Hepatocyte (in vitro differentiated cells): ENCODE measurements at regions not wholly inside any gene's neighbourhood (a gene's known extent, or its start where the extent isn't known, plus 50 kb on each side); places are given as distances from the start of the nearest gene placed in this dataset.
A peak's percentile ranks its signal among the peaks of the same experiment; 100 is the strongest.

ENCODE experiments used
- DNase-seq: peaks from one replicate; pipeline ENCODE4 v3.0.0-alpha.2; 2016; ENCODE audit warnings: low spot score
- H2AFZ ChIP-seq: fragments of 200-600 bp; sonication (generic); 2 replicates; pipeline ENCODE4 v1.6.0; 2016; ENCODE audit warnings: antibody characterized with exemption, mild to moderate bottlenecking
- H3K27ac ChIP-seq: fragments of 200-600 bp; sonication (generic); 2 replicates; pipeline ENCODE4 v1.5.1; 2016; ENCODE audit warnings: mild to moderate bottlenecking
- H3K27me3 ChIP-seq: fragments of 200-600 bp; sonication (generic); 2 replicates; pipeline ENCODE4 v1.6.1; 2016
- H3K36me3 ChIP-seq: fragments of 200-600 bp; sonication (generic); replicated peaks from 2 replicates; pipeline ENCODE4 v1.5.1; 2016; ENCODE audit warnings: low read depth; ENCODE audit not compliant: insufficient read depth
- H3K4me1 ChIP-seq: fragments of 200-600 bp; sonication (generic); 2 replicates; pipeline ENCODE4 v1.5.1; 2016; ENCODE audit warnings: mild to moderate bottlenecking, moderate library complexity; ENCODE audit not compliant: insufficient read depth
- H3K4me2 ChIP-seq: fragments of 200-600 bp; sonication (generic); 2 replicates; pipeline ENCODE4 v1.6.0; 2016
- H3K4me3 ChIP-seq: fragments of 200-600 bp; sonication (generic); 2 replicates; pipeline ENCODE4 v1.5.1; 2016; ENCODE audit warnings: mild to moderate bottlenecking
- H3K79me2 ChIP-seq: fragments of 200-600 bp; sonication (generic); 2 replicates; pipeline ENCODE4 v1.6.0; 2017; ENCODE audit warnings: mild to moderate bottlenecking
- H3K9me2 ChIP-seq: fragments of 200-600 bp; sonication (generic); replicated peaks from 2 replicates; pipeline ENCODE4 v1.6.0; 2017; ENCODE audit warnings: mild to moderate bottlenecking; ENCODE audit not compliant: insufficient read depth
- H3K9me3 ChIP-seq: fragments of 200-600 bp; sonication (generic); 2 replicates; pipeline ENCODE4 v1.5.1; 2016; ENCODE audit warnings: low read depth, mild to moderate bottlenecking
- H4K20me1 ChIP-seq: fragments of 200-600 bp; sonication (generic); 2 replicates; pipeline ENCODE4 v1.6.0; 2016; ENCODE audit warnings: mild to moderate bottlenecking; ENCODE audit not compliant: insufficient read depth, poor library complexity, severe bottlenecking
- EZH2 ChIP-seq: fragments of 200-600 bp; sonication (generic); IDR thresholded peaks from 2 replicates; pipeline ENCODE4 v1.6.1; 2016; ENCODE audit warnings: antibody characterized with exemption, mild to moderate bottlenecking, borderline replicate concordance
- EZH2phosphoT487 ChIP-seq: fragments of 200-600 bp; sonication (generic); IDR thresholded peaks from one replicate; pipeline ENCODE4 v1.6.1; 2018; ENCODE audit warnings: antibody characterized with exemption, mild to moderate bottlenecking, low read depth, moderate library complexity; ENCODE audit not compliant: unreplicated experiment, severe bottlenecking
- WGBS: methylation state at CpG from one replicate; pipeline ENCODE4 v1.1.6; 2016; ENCODE audit warnings: low lambda C conversion rate; ENCODE audit errors: missing lambda C conversion rate; 5-methylcytosine and 5-hydroxymethylcytosine counted together
- TF ChIP-seq, protein P1 (sequence below): fragments of 200-600 bp; sonication (generic); IDR thresholded peaks from 2 replicates; pipeline ENCODE4 v1.5.1; 2016; ENCODE audit warnings: antibody characterized with exemption, mild to moderate bottlenecking; ENCODE audit not compliant: poor library complexity

DNA sequence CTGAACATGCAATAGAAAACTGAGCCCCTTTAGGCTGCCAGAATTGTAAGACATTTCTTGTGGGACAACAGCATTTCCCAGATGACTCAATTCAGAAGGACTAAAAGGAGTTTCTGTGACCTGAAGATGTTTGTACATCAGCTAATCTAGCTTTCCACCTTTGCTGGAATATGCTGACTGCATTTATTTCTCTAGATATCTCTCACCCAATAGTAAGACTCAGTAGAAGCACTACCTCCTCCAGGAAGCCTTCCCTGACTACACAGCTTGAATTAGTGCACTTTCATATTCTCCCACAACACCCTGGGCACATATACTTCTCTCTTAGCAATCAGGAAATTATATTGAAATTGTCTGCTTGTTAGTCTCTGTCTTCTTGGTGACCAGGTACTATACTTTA is 98.1 kb upstream of the BLID start:
- no peak overlapping the region for H3K4me2 ChIP-seq
- H3K36me3 ChIP-seq = no peaks in the 10 kb centered on the region
- H3K27me3 ChIP-seq = no peaks in the 10 kb centered on the region
- H3K79me2 ChIP-seq = no peaks in the 10 kb centered on the region
- no peak overlapping the region for H3K4me3 ChIP-seq
- H2AFZ ChIP-seq = no peak overlapping the region
- H3K4me1 ChIP-seq = peaks cover 10% of the 10 kb centered on the region
- H3K9me3 ChIP-seq = no peaks in the 10 kb centered on the region
- DNase-seq = no peak
- no peaks in the 10 kb centered on the region for H3K9me2 ChIP-seq
- TF ChIP-seq, protein P1, sequence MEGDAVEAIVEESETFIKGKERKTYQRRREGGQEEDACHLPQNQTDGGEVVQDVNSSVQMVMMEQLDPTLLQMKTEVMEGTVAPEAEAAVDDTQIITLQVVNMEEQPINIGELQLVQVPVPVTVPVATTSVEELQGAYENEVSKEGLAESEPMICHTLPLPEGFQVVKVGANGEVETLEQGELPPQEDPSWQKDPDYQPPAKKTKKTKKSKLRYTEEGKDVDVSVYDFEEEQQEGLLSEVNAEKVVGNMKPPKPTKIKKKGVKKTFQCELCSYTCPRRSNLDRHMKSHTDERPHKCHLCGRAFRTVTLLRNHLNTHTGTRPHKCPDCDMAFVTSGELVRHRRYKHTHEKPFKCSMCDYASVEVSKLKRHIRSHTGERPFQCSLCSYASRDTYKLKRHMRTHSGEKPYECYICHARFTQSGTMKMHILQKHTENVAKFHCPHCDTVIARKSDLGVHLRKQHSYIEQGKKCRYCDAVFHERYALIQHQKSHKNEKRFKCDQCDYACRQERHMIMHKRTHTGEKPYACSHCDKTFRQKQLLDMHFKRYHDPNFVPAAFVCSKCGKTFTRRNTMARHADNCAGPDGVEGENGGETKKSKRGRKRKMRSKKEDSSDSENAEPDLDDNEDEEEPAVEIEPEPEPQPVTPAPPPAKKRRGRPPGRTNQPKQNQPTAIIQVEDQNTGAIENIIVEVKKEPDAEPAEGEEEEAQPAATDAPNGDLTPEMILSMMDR = no peak
- no peak for TF ChIP-seq EZH2
- no peak for TF ChIP-seq EZH2phosphoT487
- H3K27ac ChIP-seq = no peak overlapping the region
- H4K20me1 ChIP-seq = no peaks in the 10 kb centered on the region

DNA sequence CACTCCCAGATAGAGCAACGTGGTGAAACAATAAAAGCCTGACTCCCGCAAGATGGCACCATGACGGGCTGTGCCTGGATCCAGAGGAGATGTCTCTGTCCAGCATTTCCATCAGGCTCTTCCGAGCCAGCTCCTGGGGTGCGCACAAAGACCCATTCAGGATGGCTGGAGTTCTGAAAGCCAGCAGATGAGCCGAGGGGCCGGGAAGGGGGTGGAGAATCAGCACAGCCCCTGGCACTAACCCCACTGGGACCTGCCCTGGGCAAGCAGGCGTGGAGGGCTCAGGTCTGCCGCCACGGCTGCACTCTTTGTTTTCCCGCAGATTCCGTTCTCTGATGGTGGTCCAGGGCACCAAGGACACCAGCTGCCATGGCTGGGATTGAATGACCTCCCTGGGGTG is 97.2 kb upstream of the BLID start:
- Histone ChIP-seq H3K36me3 (no peaks in the 10 kb centered on the region), H4K20me1 (no peaks in the 10 kb centered on the region), H3K9me2 (no peaks in the 10 kb centered on the region), H3K27me3 (no peaks in the 10 kb centered on the region), H3K4me2 (no peak overlapping the region), H3K79me2 (no peaks in the 10 kb centered on the region), H3K4me1 (peaks cover 18% of the 10 kb centered on the region), H3K4me3 (no peak overlapping the region), H2AFZ (no peak overlapping the region), H3K9me3 (no peaks in the 10 kb centered on the region), H3K27ac (no peak overlapping the region)
- no peak for TF ChIP-seq EZH2
- TF ChIP-seq EZH2phosphoT487 = no peak
- TF ChIP-seq, protein P1 = no peak
- DNase-seq = no peak
- WGBS = 93% methylated on average over 12 of the region's 12 CpGs

DNA sequence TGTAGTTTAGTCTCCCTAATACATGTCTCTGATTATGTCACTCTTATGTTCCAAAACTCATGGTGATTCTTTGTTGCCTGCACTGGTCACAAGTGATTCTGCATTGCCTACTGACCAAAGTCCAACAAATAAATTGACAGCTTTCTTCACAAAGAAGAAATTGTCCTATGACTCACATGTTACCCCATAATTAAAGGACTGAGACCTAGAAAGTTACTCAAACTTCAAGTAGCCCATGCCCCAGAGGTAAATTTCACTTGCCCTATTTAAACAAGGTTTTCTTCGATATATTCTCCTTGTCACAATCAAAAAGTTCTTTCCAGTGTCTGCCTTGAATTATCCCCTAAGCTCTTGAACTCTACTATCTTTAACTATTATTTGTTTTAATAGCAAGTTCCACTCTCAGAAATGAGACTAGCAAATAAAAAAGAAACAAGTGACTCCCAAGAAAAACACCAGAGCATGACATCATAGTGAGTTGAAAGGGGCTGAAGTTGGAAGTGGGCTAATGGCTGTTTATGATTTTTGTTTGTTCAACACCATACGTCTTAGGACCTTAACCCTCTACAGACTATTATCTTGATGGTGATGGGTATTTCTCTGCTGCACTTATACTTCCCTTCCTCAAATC is 94.5 kb upstream of the BLID start:
- Histone ChIP-seq H2AFZ (no peak overlapping the region), H4K20me1 (no peaks in the 10 kb centered on the region), H3K36me3 (no peaks in the 10 kb centered on the region), H3K9me2 (no peaks in the 10 kb centered on the region), H3K4me2 (no peak overlapping the region), H3K4me3 (no peak overlapping the region), H3K4me1 (peaks cover 32% of the 10 kb centered on the region), H3K9me3 (no peaks in the 10 kb centered on the region), H3K79me2 (no peaks in the 10 kb centered on the region), H3K27me3 (no peaks in the 10 kb centered on the region), H3K27ac (peak overlapping the region; percentile 32)
- TF ChIP-seq, protein P1 = no peak
- TF ChIP-seq EZH2phosphoT487 = no peak
- TF ChIP-seq EZH2 = no peak
- WGBS = 62% methylated on average over 2 of the region's 2 CpGs
- peak; percentile 28 for DNase-seq
